Astrocyte (in vitro differentiated cells and primary cell): ENCODE measurements at regions not wholly inside any gene's neighbourhood (a gene's known extent, or its start where the extent isn't known, plus 50 kb on each side); places are given as distances from the start of the nearest gene placed in this dataset.
"Not testable (repeated sequence)": the region's sequence is repeated elsewhere in the genome, so short reads cannot be mapped to it uniquely, and the experiment has no call there.

Experiments
- DNase-seq: peaks from one replicate; pipeline ENCODE4 v3.0.0-alpha.2; 2010; ENCODE audit warnings: low read depth
- FAIRE-seq: peaks from 2 replicates; lab custom pipeline; 2011; peaks lifted over from hg19 to GRCh38; lab: Jason Lieb, UNC
- H2AFZ ChIP-seq: 2 replicates; pipeline ENCODE4 v1.6.0; 2012; ENCODE audit warnings: low read depth, low read length, inconsistent platforms
- H3K27ac ChIP-seq: 2 replicates; pipeline ENCODE4 v1.5.1; 2011; ENCODE audit warnings: low read depth, low read length, inconsistent platforms
- H3K27me3 ChIP-seq: 2 replicates; pipeline ENCODE4 v1.6.0; 2011; ENCODE audit warnings: low read length, inconsistent platforms; ENCODE audit not compliant: insufficient read depth
- H3K36me3 ChIP-seq: 2 replicates; pipeline ENCODE4 v1.5.1; 2011; ENCODE audit warnings: low read length, inconsistent platforms; ENCODE audit not compliant: insufficient read depth
- H3K4me1 ChIP-seq: 2 replicates; pipeline ENCODE4 v1.5.1; 2011; ENCODE audit warnings: low read length, inconsistent platforms; ENCODE audit not compliant: insufficient read depth
- H3K4me2 ChIP-seq: 2 replicates; pipeline ENCODE4 v1.6.0; 2012; ENCODE audit warnings: low read length, inconsistent platforms
- H3K4me3 ChIP-seq: 2 replicates; pipeline ENCODE4 v1.5.1; 2011; ENCODE audit warnings: low read depth, mild to moderate bottlenecking, low read length, inconsistent platforms; ENCODE audit not compliant: insufficient read depth
- H3K79me2 ChIP-seq: 2 replicates; pipeline ENCODE4 v1.6.0; 2012; ENCODE audit warnings: mild to moderate bottlenecking, low read length, inconsistent platforms; ENCODE audit not compliant: insufficient read depth
- H3K9ac ChIP-seq: 2 replicates; pipeline ENCODE4 v1.6.0; 2012; ENCODE audit warnings: mild to moderate bottlenecking, low read length, inconsistent platforms
- H3K9me3 ChIP-seq: 2 replicates; pipeline ENCODE4 v1.5.1; 2012; ENCODE audit warnings: low read depth, mild to moderate bottlenecking, low read length, inconsistent platforms; ENCODE audit not compliant: insufficient read depth
- H4K20me1 ChIP-seq: 2 replicates; pipeline ENCODE4 v1.6.0; 2012; ENCODE audit warnings: low read length, inconsistent platforms; ENCODE audit not compliant: insufficient read depth
- H3K27ac Mint-ChIP-seq: one replicate; pipeline ENCODE4 v1.8.0; 2021; ENCODE audit warnings: mild to moderate bottlenecking, mixed read lengths; ENCODE audit not compliant: unreplicated experiment
- H3K27me3 Mint-ChIP-seq: one replicate; pipeline ENCODE4 v1.8.0; 2021; ENCODE audit warnings: low read depth, mixed read lengths; ENCODE audit not compliant: unreplicated experiment
- H3K36me3 Mint-ChIP-seq: one replicate; pipeline ENCODE4 v1.8.0; 2021; ENCODE audit warnings: low read depth, mixed read lengths; ENCODE audit not compliant: unreplicated experiment
- H3K4me1 Mint-ChIP-seq: one replicate; pipeline ENCODE4 v1.8.0; 2021; ENCODE audit warnings: low read depth, mixed read lengths; ENCODE audit not compliant: unreplicated experiment
- H3K4me3 Mint-ChIP-seq: one replicate; pipeline ENCODE4 v1.8.0; 2021; ENCODE audit warnings: mild to moderate bottlenecking, moderate library complexity, mixed read lengths; ENCODE audit not compliant: unreplicated experiment
- H3K9me3 Mint-ChIP-seq: one replicate; pipeline ENCODE4 v1.8.0; 2021; ENCODE audit warnings: mild to moderate bottlenecking, mixed read lengths; ENCODE audit not compliant: unreplicated experiment
- CTCF ChIP-seq: IDR thresholded peaks from 2 replicates; pipeline ENCODE4 v1.5.1; 2011; ENCODE audit warnings: low read depth, mild to moderate bottlenecking, inconsistent platforms, low read length, moderate library complexity; ENCODE audit not compliant: insufficient read depth
- EZH2 ChIP-seq: IDR thresholded peaks from 2 replicates; pipeline ENCODE4 v1.6.1; 2012; ENCODE audit warnings: mild to moderate bottlenecking, low read length, inconsistent platforms; ENCODE audit not compliant: insufficient read depth

- Histone ChIP-seq H3K36me3 (no peaks in the 10 kb centered on the region), H3K4me2 (no peak overlapping the region), H3K9ac (no peak overlapping the region), H3K4me1 (no peaks in the 10 kb centered on the region), H3K9me3 (no peaks in the 10 kb centered on the region), H3K79me2 (no peaks in the 10 kb centered on the region), H3K27ac (no peak overlapping the region), H2AFZ (no peak overlapping the region), H3K4me3 (no peak overlapping the region), H3K27me3 (no peaks in the 10 kb centered on the region), H4K20me1 (no peaks in the 10 kb centered on the region)
- DNase-seq, result no peak
- Mint-ChIP-seq H3K9me3 (no peaks in the 10 kb centered on the region), H3K27ac (no peak overlapping the region), H3K27me3 (no peaks in the 10 kb centered on the region), H3K4me3 (no peak overlapping the region), H3K36me3 (no peaks in the 10 kb centered on the region), H3K4me1 (no peaks in the 10 kb centered on the region)
- no peak for FAIRE-seq
- TF ChIP-seq CTCF (no peak), EZH2 (no peak)
These were observed 171.7 kb upstream of the FBXO33 start for GRCh38 chr14:39603942-39604341.

- Mint-ChIP-seq H3K27me3 (no peaks in the 10 kb centered on the region), H3K36me3 (no peaks in the 10 kb centered on the region), H3K9me3 (peaks cover 4% of the 10 kb centered on the region), H3K4me3 (no peak overlapping the region), H3K4me1 (no peaks in the 10 kb centered on the region), H3K27ac (no peak overlapping the region)
- no peak overlapping the region for H3K4me3 ChIP-seq
- no peak overlapping the region for H2AFZ ChIP-seq
- H3K36me3 ChIP-seq, result no peaks in the 10 kb centered on the region
- H3K27ac ChIP-seq, result no peak overlapping the region
- H3K9me3 ChIP-seq, result no peaks in the 10 kb centered on the region
- no peaks in the 10 kb centered on the region for H3K4me1 ChIP-seq
- no peak for FAIRE-seq
- no peak overlapping the region for H3K9ac ChIP-seq
- no peak for DNase-seq
- no peaks in the 10 kb centered on the region for H3K79me2 ChIP-seq
- H3K4me2 ChIP-seq, result no peak overlapping the region
- H3K27me3 ChIP-seq, result no peaks in the 10 kb centered on the region
- H4K20me1 ChIP-seq, result no peaks in the 10 kb centered on the region
- TF ChIP-seq CTCF (no peak), EZH2 (no peak)
These were observed 161.1 kb upstream of the FBXO33 start for GRCh38 chr14:39593377-39593776.

- no peak for DNase-seq
- Mint-ChIP-seq H3K9me3 (peaks cover 4% of the 10 kb centered on the region), H3K36me3 (no peaks in the 10 kb centered on the region), H3K4me3 (no peak overlapping the region), H3K4me1 (no peaks in the 10 kb centered on the region), H3K27ac (no peak overlapping the region), H3K27me3 (no peaks in the 10 kb centered on the region)
- Histone ChIP-seq H3K27ac (no peak overlapping the region), H3K9me3 (no peaks in the 10 kb centered on the region), H3K4me3 (no peak overlapping the region), H3K36me3 (no peaks in the 10 kb centered on the region), H3K27me3 (no peaks in the 10 kb centered on the region), H3K9ac (no peak overlapping the region), H4K20me1 (no peaks in the 10 kb centered on the region), H3K4me2 (no peak overlapping the region), H2AFZ (no peak overlapping the region), H3K4me1 (no peaks in the 10 kb centered on the region), H3K79me2 (no peaks in the 10 kb centered on the region)
- no peak for FAIRE-seq
- TF ChIP-seq EZH2 (no peak), CTCF (no peak)
These were observed 160.0 kb upstream of the FBXO33 start for GRCh38 chr14:39592116-39592789.

GRCh38 chr14:39589882-39590281 lies 157.6 kb upstream of the FBXO33 start:
- not testable (repeated sequence) for H3K27me3 Mint-ChIP-seq, H3K4me1 Mint-ChIP-seq, H3K27ac Mint-ChIP-seq, H3K4me1 ChIP-seq, H3K79me2 ChIP-seq, H3K36me3 Mint-ChIP-seq, H3K9ac ChIP-seq, H3K4me3 ChIP-seq, H3K36me3 ChIP-seq, DNase-seq, H3K27ac ChIP-seq, H3K4me2 ChIP-seq, FAIRE-seq, H2AFZ ChIP-seq, H3K9me3 ChIP-seq, H4K20me1 ChIP-seq, H3K4me3 Mint-ChIP-seq, H3K27me3 ChIP-seq, H3K9me3 Mint-ChIP-seq
